GM12878 (cell line): ENCODE measurements at regions not wholly inside any gene's neighbourhood (a gene's known extent, or its start where the extent isn't known, plus 50 kb on each side); places are given as distances from the start of the nearest gene placed in this dataset.

Source experiments
- ATAC-seq: fragments of 200-7000 bp; cut with Tn5 transposase; 3 replicates; pipeline ENCODE4 v1.9.1; 2020; ENCODE audit warnings: mild to moderate bottlenecking, moderate library complexity
- BruUV-seq: library from RNA; stranded (reverse); fragments of 400-500 nt; replicated peaks from 2 replicates; lab custom pipeline; 2021; lab: Mats Ljungman, UMichigan
- CTCF ChIA-PET: fragments of 300-600 bp; sonication (Branson Sonifier 250); formaldehyde crosslinking; extraction: SDS; loops from one replicate; lab custom pipeline; 2021; ENCODE audit warnings: inconsistent platforms; lab: Yijun Ruan, JAX
- POLR2A ChIA-PET: fragments of 350-600 bp; formaldehyde crosslinking; extraction: SDS; loops from one replicate; lab custom pipeline; 2021; ENCODE audit warnings: inconsistent platforms; lab: Charles Lee
- RAD21 ChIA-PET: fragments of 300-600 bp; sonication (Branson Sonifier 250); formaldehyde crosslinking; loops from one replicate; lab custom pipeline; 2023; ENCODE audit warnings: antibody characterized with exemption; ENCODE audit not compliant: unreplicated experiment; lab: Charles Lee
- SMC1A ChIA-PET: fragments of 300-600 bp; sonication (Branson Sonifier 250); formaldehyde crosslinking; loops from one replicate; lab custom pipeline; 2023; ENCODE audit not compliant: unreplicated experiment, uncharacterized antibody; lab: Charles Lee
- DNase-seq: peaks from one replicate; pipeline ENCODE4 v3.0.0-alpha.2; 2011; ENCODE audit warnings: low read depth, low spot score
- FAIRE-seq: peaks from 3 replicates; lab custom pipeline; 2011; peaks lifted over from hg19 to GRCh38; lab: Jason Lieb, UNC
- H2AFZ ChIP-seq: 2 replicates; pipeline ENCODE4 v1.6.0; 2011; ENCODE audit warnings: low read depth, low read length, control low read depth; ENCODE audit not compliant: control insufficient read depth
- H3K27ac ChIP-seq: 2 replicates; pipeline ENCODE4 v1.5.1; 2011; ENCODE audit warnings: control low read depth; ENCODE audit not compliant: control insufficient read depth, insufficient read depth
- H3K27me3 ChIP-seq, 2 experiments: replicated peaks in 1 of 2; 2 replicates each; pipeline versions ENCODE4 v1.6.0 to v1.6.1; 2011; ENCODE audit warnings: low read length in 1 of 2; ENCODE audit not compliant: control insufficient read depth in 2 of 2, insufficient read depth in 2 of 2
- H3K36me3 ChIP-seq, 2 experiments: 2 replicates each; pipeline ENCODE4 v1.5.1; 2011; ENCODE audit warnings: low read length in 1 of 2; ENCODE audit not compliant: control insufficient read depth in 2 of 2, insufficient read depth in 2 of 2
- H3K4me1 ChIP-seq: 2 replicates; pipeline ENCODE4 v1.6.1; 2011; ENCODE audit warnings: mild to moderate bottlenecking, low read length, moderate library complexity, mixed read lengths; ENCODE audit not compliant: control insufficient read depth, insufficient read depth
- H3K4me2 ChIP-seq: 2 replicates; pipeline ENCODE4 v1.6.0; 2011; ENCODE audit warnings: control low read depth; ENCODE audit not compliant: control insufficient read depth, insufficient read depth
- H3K4me3 ChIP-seq: fragments of 200-600 bp; sonication (generic); 2 replicates; pipeline ENCODE4 v1.5.1; 2016
- H3K79me2 ChIP-seq: 2 replicates; pipeline ENCODE4 v1.6.0; 2011; ENCODE audit warnings: low read length; ENCODE audit not compliant: control insufficient read depth, insufficient read depth
- H3K9ac ChIP-seq: 2 replicates; pipeline ENCODE4 v1.8.0; 2011; ENCODE audit warnings: low read length, control low read depth, mixed read lengths; ENCODE audit not compliant: control insufficient read depth, insufficient read depth
- H3K9me3 ChIP-seq: replicated peaks from 3 replicates; pipeline ENCODE4 v1.5.1; 2011; ENCODE audit warnings: mild to moderate bottlenecking, low read length; ENCODE audit not compliant: control insufficient read depth, insufficient read depth
- H4K20me1 ChIP-seq: 2 replicates; pipeline ENCODE4 v1.6.0; 2011; ENCODE audit not compliant: control insufficient read depth, insufficient read depth
- FOXM1 ChIP-seq: IDR thresholded peaks from 2 replicates; pipeline ENCODE4 v1.6.1; 2012; ENCODE audit warnings: low read depth, mild to moderate bottlenecking, inconsistent platforms, low read length, moderate library complexity
- GABPA ChIP-seq: IDR thresholded peaks from 2 replicates; pipeline ENCODE4 v1.6.1; 2014; ENCODE audit warnings: antibody characterized with exemption, low read depth, mild to moderate bottlenecking, inconsistent platforms
- IKZF1 ChIP-seq: fragments of 450-650 bp; conservative IDR thresholded peaks from 2 replicates; pipeline ENCODE4 v1.6.1; 2017; ENCODE audit warnings: antibody characterized with exemption, mild to moderate bottlenecking
- KAT2A ChIP-seq: conservative IDR thresholded peaks from 2 replicates; pipeline ENCODE4 v1.6.1; 2011; ENCODE audit warnings: low read depth, low read length; ENCODE audit not compliant: control insufficient read depth
- MEF2A ChIP-seq: IDR thresholded peaks from 2 replicates; pipeline ENCODE4 v1.6.1; 2011; ENCODE audit warnings: low read depth, mild to moderate bottlenecking, low read length, moderate library complexity; ENCODE audit not compliant: insufficient read depth
- PKNOX1 ChIP-seq: fragments of 450-650 bp; IDR thresholded peaks from 2 replicates; pipeline ENCODE4 v1.6.1; 2016; ENCODE audit warnings: mild to moderate bottlenecking
- PML ChIP-seq: IDR thresholded peaks from 2 replicates; pipeline ENCODE4 v1.6.1; 2012; ENCODE audit warnings: low read length, inconsistent platforms
- TCF3 ChIP-seq: IDR thresholded peaks from 2 replicates; pipeline ENCODE4 v1.6.1; 2012; ENCODE audit warnings: low read depth, mild to moderate bottlenecking, low read length, borderline replicate concordance; ENCODE audit not compliant: insufficient read depth
- TCF7 ChIP-seq: IDR thresholded peaks from 2 replicates; pipeline ENCODE4 v1.6.1; 2014; ENCODE audit warnings: antibody characterized with exemption, borderline replicate concordance
- ZSCAN29 ChIP-seq: fragments of 450-650 bp; IDR thresholded peaks from 2 replicates; pipeline ENCODE4 v1.6.1; 2017; ENCODE audit warnings: mild to moderate bottlenecking, moderate library complexity
- WGBS: methylation state at CpG from one replicate; pipeline ENCODE4 v1.1.6; 2016; ENCODE audit warnings: low lambda C conversion rate; ENCODE audit not compliant: insufficient replicate concordance, insufficient coverage; ENCODE audit errors: missing lambda C conversion rate; 5-methylcytosine and 5-hydroxymethylcytosine counted together
- in situ Hi-C: fragments of 300-500 bp; cut with MboI; formaldehyde crosslinking; loops from 9 replicates; pipeline ENCODE4 v1.14.3; 2018; ENCODE audit warnings: mixed read lengths
- intact Hi-C: fragments of 100-400 bp; cut with micrococcal nuclease; formaldehyde crosslinking; loops from one replicate; pipeline ENCODE4 v1.14.2; 2022; ENCODE audit not compliant: unreplicated experiment
- TF ChIP-seq, protein P1 (sequence below): fragments of 450-650 bp; IDR thresholded peaks from 2 replicates; pipeline ENCODE4 v1.6.1; 2017; ENCODE audit warnings: mild to moderate bottlenecking, moderate library complexity
- TF ChIP-seq, protein P2 (sequence below): fragments of 450-650 bp; IDR thresholded peaks from 2 replicates; pipeline ENCODE4 v1.6.1; 2016; ENCODE audit warnings: mild to moderate bottlenecking

DNA sequence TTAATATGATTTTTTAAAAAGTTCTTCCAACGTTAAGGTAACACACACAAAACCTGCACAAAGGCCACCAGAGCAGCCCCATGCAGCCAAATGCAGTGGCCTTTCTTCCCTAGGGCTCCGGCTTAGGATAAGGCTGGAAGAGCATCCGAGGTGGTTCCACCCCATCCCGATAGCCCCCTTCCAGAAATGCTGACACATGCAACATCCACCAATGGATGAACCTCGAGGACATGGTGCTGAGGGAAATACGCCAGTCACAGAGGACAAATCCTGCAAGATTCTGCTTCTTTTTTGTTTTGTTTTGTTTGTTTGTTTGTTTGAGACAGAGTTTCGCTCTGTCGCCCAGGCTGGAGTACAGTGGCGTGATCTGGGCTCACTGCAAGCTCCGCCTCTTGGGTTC is 199.3 kb upstream of the NSMCE3 start:
- FAIRE-seq (no peak), DNase-seq (no peak), ATAC-seq (no peak)
- H3K4me3 ChIP-seq = no peak overlapping the region
- SMC1A ChIA-PET = no interaction called here
- H3K9me3 ChIP-seq = no peaks in the 10 kb centered on the region
- H3K9ac ChIP-seq = no peak overlapping the region
- WGBS = 42% methylated on average over 10 of the region's 10 CpGs
- H3K4me2 ChIP-seq = no peak overlapping the region
- no peaks in the 10 kb centered on the region for H3K36me3 ChIP-seq
- no peaks in the 10 kb centered on the region for H3K27me3 ChIP-seq
- POLR2A ChIA-PET = no interaction called here
- H3K79me2 ChIP-seq = no peaks in the 10 kb centered on the region
- in situ Hi-C loops = no loop called here
- TF ChIP-seq PML = no peak
- TF ChIP-seq, protein P1, sequence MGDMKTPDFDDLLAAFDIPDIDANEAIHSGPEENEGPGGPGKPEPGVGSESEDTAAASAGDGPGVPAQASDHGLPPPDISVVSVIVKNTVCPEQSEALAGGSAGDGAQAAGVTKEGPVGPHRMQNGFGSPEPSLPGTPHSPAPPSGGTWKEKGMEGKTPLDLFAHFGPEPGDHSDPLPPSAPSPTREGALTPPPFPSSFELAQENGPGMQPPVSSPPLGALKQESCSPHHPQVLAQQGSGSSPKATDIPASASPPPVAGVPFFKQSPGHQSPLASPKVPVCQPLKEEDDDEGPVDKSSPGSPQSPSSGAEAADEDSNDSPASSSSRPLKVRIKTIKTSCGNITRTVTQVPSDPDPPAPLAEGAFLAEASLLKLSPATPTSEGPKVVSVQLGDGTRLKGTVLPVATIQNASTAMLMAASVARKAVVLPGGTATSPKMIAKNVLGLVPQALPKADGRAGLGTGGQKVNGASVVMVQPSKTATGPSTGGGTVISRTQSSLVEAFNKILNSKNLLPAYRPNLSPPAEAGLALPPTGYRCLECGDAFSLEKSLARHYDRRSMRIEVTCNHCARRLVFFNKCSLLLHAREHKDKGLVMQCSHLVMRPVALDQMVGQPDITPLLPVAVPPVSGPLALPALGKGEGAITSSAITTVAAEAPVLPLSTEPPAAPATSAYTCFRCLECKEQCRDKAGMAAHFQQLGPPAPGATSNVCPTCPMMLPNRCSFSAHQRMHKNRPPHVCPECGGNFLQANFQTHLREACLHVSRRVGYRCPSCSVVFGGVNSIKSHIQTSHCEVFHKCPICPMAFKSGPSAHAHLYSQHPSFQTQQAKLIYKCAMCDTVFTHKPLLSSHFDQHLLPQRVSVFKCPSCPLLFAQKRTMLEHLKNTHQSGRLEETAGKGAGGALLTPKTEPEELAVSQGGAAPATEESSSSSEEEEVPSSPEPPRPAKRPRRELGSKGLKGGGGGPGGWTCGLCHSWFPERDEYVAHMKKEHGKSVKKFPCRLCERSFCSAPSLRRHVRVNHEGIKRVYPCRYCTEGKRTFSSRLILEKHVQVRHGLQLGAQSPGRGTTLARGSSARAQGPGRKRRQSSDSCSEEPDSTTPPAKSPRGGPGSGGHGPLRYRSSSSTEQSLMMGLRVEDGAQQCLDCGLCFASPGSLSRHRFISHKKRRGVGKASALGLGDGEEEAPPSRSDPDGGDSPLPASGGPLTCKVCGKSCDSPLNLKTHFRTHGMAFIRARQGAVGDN = no peak
- no peak for TF ChIP-seq ZSCAN29
- no peak for TF ChIP-seq FOXM1
- TF ChIP-seq, protein P2, sequence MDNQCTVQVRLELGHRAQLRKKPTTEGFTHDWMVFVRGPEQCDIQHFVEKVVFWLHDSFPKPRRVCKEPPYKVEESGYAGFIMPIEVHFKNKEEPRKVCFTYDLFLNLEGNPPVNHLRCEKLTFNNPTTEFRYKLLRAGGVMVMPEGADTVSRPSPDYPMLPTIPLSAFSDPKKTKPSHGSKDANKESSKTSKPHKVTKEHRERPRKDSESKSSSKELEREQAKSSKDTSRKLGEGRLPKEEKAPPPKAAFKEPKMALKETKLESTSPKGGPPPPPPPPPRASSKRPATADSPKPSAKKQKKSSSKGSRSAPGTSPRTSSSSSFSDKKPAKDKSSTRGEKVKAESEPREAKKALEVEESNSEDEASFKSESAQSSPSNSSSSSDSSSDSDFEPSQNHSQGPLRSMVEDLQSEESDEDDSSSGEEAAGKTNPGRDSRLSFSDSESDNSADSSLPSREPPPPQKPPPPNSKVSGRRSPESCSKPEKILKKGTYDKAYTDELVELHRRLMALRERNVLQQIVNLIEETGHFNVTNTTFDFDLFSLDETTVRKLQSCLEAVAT = no peak
- no peak for TF ChIP-seq MEF2A
- no peak for TF ChIP-seq PKNOX1
- no peak for TF ChIP-seq GABPA
- no peak for TF ChIP-seq TCF3
- TF ChIP-seq IKZF1 = no peak
- no peak for TF ChIP-seq TCF7
- no peak for TF ChIP-seq KAT2A
- TF ChIP-seq, all 136 proteins: peak for 0
- no TSS peak for BruUV-seq
- H2AFZ ChIP-seq = no peak overlapping the region
- intact Hi-C loops = no loop called here
- no peak overlapping the region for H3K27ac ChIP-seq
- H3K4me1 ChIP-seq = no peaks in the 10 kb centered on the region
- CTCF ChIA-PET = no interaction called here
- RAD21 ChIA-PET = no interaction called here
- no peaks in the 10 kb centered on the region for H4K20me1 ChIP-seq
